Cardiac muscle cell (in vitro differentiated cells and primary cell): ENCODE measurements at regions not wholly inside any gene's neighbourhood (a gene's known extent, or its start where the extent isn't known, plus 50 kb on each side); places are given as distances from the start of the nearest gene placed in this dataset.

ENCODE experiments used
- DNase-seq, 2 donors: peaks; one replicate each; pipeline versions ENCODE4 v3.0.0 to v3.0.0-alpha.2; 2010 to 2017; ENCODE audit warnings: low read depth in 1 of 2, low spot score in 1 of 2
- H3K27ac ChIP-seq: fragments of 200-600 bp; sonication (generic); 2 replicates; pipeline ENCODE4 v1.5.1; 2016
- H3K27me3 ChIP-seq: fragments of 200-600 bp; sonication (generic); 2 replicates; pipeline ENCODE4 v1.6.0; 2016; ENCODE audit warnings: control low read depth
- H3K36me3 ChIP-seq: fragments of 200-600 bp; sonication (generic); 2 replicates; pipeline ENCODE4 v1.5.1; 2016; ENCODE audit warnings: control low read depth
- H3K4me1 ChIP-seq: fragments of 200-600 bp; sonication (generic); 2 replicates; pipeline ENCODE4 v1.8.1; 2017; ENCODE audit warnings: low read depth, mild to moderate bottlenecking, mixed run types
- H3K4me3 ChIP-seq: fragments of 200-600 bp; sonication (generic); 2 replicates; pipeline ENCODE4 v1.5.1; 2016; ENCODE audit warnings: mild to moderate bottlenecking
- H3K9me3 ChIP-seq: fragments of 200-600 bp; sonication (generic); 2 replicates; pipeline ENCODE4 v1.5.1; 2017; ENCODE audit warnings: low read depth, mild to moderate bottlenecking, control low read depth
- CTCF ChIP-seq: IDR thresholded peaks from 2 replicates; pipeline ENCODE4 v1.5.1; 2012; ENCODE audit warnings: low read depth, mild to moderate bottlenecking, low read length

DNA sequence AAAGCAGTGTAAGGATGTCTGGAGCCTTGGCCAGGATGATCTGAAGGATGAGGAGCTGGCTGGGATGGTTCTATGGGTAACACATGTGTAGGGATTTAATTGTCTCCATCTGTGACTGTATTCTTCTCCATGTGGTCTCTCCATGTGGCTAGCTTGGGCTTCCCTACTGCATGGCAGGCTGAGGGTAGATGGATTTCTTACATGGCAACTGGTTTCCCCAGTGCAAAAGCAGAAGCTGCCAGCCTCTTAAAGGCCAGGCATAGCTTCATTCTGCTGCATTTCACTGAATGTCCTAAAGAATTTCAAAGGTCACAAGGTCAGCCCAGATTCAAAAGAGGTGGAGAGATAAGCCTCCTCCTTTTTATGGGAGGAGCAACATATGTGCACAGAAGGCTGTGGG lies 61.7 kb downstream of the XCL2 start:
- Histone ChIP-seq H3K36me3 (no peaks in the 10 kb centered on the region), H3K27ac (peak overlapping the region; percentile 83), H3K9me3 (no peaks in the 10 kb centered on the region), H3K27me3 (no peaks in the 10 kb centered on the region), H3K4me1 (peaks cover 35% of the 10 kb centered on the region), H3K4me3 (no peak overlapping the region)
- no peak for TF ChIP-seq CTCF
- peak; percentile 24 to 50 for DNase-seq

- H3K27me3 ChIP-seq, result no peaks in the 10 kb centered on the region
- H3K4me1 ChIP-seq, result peaks cover 35% of the 10 kb centered on the region
- no peak for TF ChIP-seq CTCF
- no peak overlapping the region for H3K4me3 ChIP-seq
- DNase-seq, result no peak
- no peaks in the 10 kb centered on the region for H3K9me3 ChIP-seq
- H3K27ac ChIP-seq, result peak overlapping the region; percentile 83
- H3K36me3 ChIP-seq, result no peaks in the 10 kb centered on the region
Observed at GRCh38 chr1:168481586-168481985, 62.2 kb downstream of the XCL2 start.

DNA sequence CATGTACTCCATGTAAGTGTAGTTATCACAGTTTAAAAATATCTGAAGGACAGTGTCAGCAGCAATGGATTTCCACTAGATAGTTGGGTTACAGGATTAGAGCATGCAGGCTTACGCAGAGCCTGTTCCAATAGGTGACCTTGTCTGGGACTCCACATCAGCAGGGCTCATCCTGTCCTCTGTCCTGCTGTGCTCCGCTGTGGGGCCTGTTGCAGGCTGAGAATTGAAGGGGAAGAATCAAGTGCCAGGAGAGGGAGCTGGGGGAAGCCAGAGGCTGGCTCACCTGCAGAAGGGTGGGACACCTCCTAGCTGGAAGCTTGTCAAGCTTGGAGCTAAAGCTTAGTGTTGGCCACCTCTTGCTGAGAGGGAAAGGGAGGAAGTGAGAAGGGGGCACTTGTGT lies 62.8 kb downstream of the XCL2 start:
- Histone ChIP-seq H3K4me1 (peaks cover 35% of the 10 kb centered on the region), H3K27ac (peak overlapping the region; percentile 83), H3K4me3 (no peak overlapping the region), H3K9me3 (no peaks in the 10 kb centered on the region), H3K36me3 (no peaks in the 10 kb centered on the region), H3K27me3 (no peaks in the 10 kb centered on the region)
- DNase-seq, result no peak
- TF ChIP-seq CTCF, result no peak

DNA sequence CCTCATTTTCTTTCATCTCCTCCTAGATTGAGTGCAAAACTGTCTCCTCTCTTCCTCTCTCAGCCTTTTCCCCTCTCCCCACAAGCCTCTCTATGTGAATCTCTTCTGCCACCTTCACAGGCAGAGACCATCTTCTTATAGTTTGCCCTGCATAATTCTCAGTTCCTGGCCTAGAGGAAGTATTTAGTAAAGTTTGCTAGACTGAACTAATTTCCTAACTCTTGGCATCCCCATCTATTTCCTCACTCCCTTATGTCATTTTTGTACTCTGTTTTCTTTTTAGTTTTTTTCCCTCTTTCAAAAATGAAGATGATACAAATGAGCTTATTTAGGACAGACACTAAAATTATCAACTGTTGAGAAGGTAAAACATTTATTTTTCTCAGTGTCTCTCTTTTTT lies 66.0 kb downstream of the XCL2 start:
- H3K4me1 ChIP-seq, result peaks cover 18% of the 10 kb centered on the region
- no peak overlapping the region for H3K4me3 ChIP-seq
- no peaks in the 10 kb centered on the region for H3K9me3 ChIP-seq
- peak in 1 of 2 donors; percentile 50 for DNase-seq
- H3K27me3 ChIP-seq, result no peaks in the 10 kb centered on the region
- no peak for TF ChIP-seq CTCF
- H3K36me3 ChIP-seq, result no peaks in the 10 kb centered on the region
- no peak overlapping the region for H3K27ac ChIP-seq

GRCh38 chr1:168476588-168477385 lies 67.0 kb downstream of the XCL2 start:
- H3K27me3 ChIP-seq, result no peaks in the 10 kb centered on the region
- H3K9me3 ChIP-seq, result no peaks in the 10 kb centered on the region
- DNase-seq, result peak in 1 of 2 donors; percentile 65
- no peaks in the 10 kb centered on the region for H3K36me3 ChIP-seq
- H3K4me1 ChIP-seq, result peaks cover 12% of the 10 kb centered on the region
- H3K27ac ChIP-seq, result no peak overlapping the region
- H3K4me3 ChIP-seq, result no peak overlapping the region
- no peak for TF ChIP-seq CTCF
